Bronchial epithelial cell (primary cell): ENCODE measurements at regions not wholly inside any gene's neighbourhood (a gene's known extent, or its start where the extent isn't known, plus 50 kb on each side); places are given as distances from the start of the nearest gene placed in this dataset.

Experiments used
- DNase-seq: peaks from one replicate; pipeline ENCODE4 v3.0.0-alpha.2; 2010; ENCODE audit warnings: low read depth
- FAIRE-seq: peaks from 2 replicates; lab custom pipeline; 2011; peaks lifted over from hg19 to GRCh38; lab: Jason Lieb, UNC
- H3K27me3 ChIP-seq: 2 replicates; pipeline ENCODE4 v1.5.1; 2011; ENCODE audit warnings: low read length; ENCODE audit not compliant: control insufficient read depth, insufficient read depth
- H3K36me3 ChIP-seq: 2 replicates; pipeline ENCODE4 v1.5.1; 2011; ENCODE audit warnings: low read length; ENCODE audit not compliant: control insufficient read depth, insufficient read depth
- H3K4me3 ChIP-seq: 2 replicates; pipeline ENCODE4 v1.5.1; 2011; ENCODE audit warnings: mild to moderate bottlenecking, low read depth, low read length, control low read depth
- CTCF ChIP-seq: IDR thresholded peaks from 2 replicates; pipeline ENCODE4 v1.5.1; 2011; ENCODE audit warnings: mild to moderate bottlenecking, moderate library complexity, low read length, control low read depth, inconsistent platforms; ENCODE audit not compliant: insufficient read depth, severe bottlenecking

- no peak for TF ChIP-seq CTCF
- H3K27me3 ChIP-seq: no peaks in the 10 kb centered on the region
- H3K36me3 ChIP-seq: no peaks in the 10 kb centered on the region
- FAIRE-seq (no peak), DNase-seq (no peak)
- no peak overlapping the region for H3K4me3 ChIP-seq
Measured at GRCh38 chr5:4255441-4255840, 659.8 kb downstream of the IRX1 start.

GRCh38 chr5:4258170-4258569 lies 662.5 kb downstream of the IRX1 start:
- H3K4me3 ChIP-seq: no peak overlapping the region
- no peaks in the 10 kb centered on the region for H3K36me3 ChIP-seq
- H3K27me3 ChIP-seq: no peaks in the 10 kb centered on the region
- no peak for TF ChIP-seq CTCF
- DNase-seq (no peak), FAIRE-seq (no peak)

GRCh38 chr5:4271193-4271592 lies 675.6 kb downstream of the IRX1 start:
- Histone ChIP-seq H3K36me3 (no peaks in the 10 kb centered on the region), H3K4me3 (no peak overlapping the region), H3K27me3 (no peaks in the 10 kb centered on the region)
- FAIRE-seq: no peak
- TF ChIP-seq CTCF: no peak
- no peak for DNase-seq

- DNase-seq (no peak), FAIRE-seq (no peak)
- no peaks in the 10 kb centered on the region for H3K27me3 ChIP-seq
- TF ChIP-seq CTCF: no peak
- no peak overlapping the region for H3K4me3 ChIP-seq
- no peaks in the 10 kb centered on the region for H3K36me3 ChIP-seq
Measured at GRCh38 chr5:4275232-4275631, 679.6 kb downstream of the IRX1 start.

- TF ChIP-seq CTCF: no peak
- FAIRE-seq (no peak), DNase-seq (no peak)
- Histone ChIP-seq H3K36me3 (no peaks in the 10 kb centered on the region), H3K4me3 (no peak overlapping the region), H3K27me3 (no peaks in the 10 kb centered on the region)
Measured at GRCh38 chr5:4294878-4295277, 699.2 kb downstream of the IRX1 start.

- H3K36me3 ChIP-seq: no peaks in the 10 kb centered on the region
- TF ChIP-seq CTCF: no peak
- FAIRE-seq (no peak), DNase-seq (no peak)
- no peaks in the 10 kb centered on the region for H3K27me3 ChIP-seq
- H3K4me3 ChIP-seq: no peak overlapping the region
Measured at GRCh38 chr5:4295663-4296339, 700.2 kb downstream of the IRX1 start.
